Skin of body (tissue), 1 donor: ENCODE measurements at regions not wholly inside any gene's neighbourhood (a gene's known extent, or its start where the extent isn't known, plus 50 kb on each side); places are given as distances from the start of the nearest gene placed in this dataset.
"Not testable (repeated sequence)": the region's sequence is repeated elsewhere in the genome, so short reads cannot be mapped to it uniquely, and the experiment has no call there.

Source experiments
- DNase-seq: peaks from one replicate; lab custom pipeline; 2025; lab: John Stamatoyannopoulos, UW

DNA sequence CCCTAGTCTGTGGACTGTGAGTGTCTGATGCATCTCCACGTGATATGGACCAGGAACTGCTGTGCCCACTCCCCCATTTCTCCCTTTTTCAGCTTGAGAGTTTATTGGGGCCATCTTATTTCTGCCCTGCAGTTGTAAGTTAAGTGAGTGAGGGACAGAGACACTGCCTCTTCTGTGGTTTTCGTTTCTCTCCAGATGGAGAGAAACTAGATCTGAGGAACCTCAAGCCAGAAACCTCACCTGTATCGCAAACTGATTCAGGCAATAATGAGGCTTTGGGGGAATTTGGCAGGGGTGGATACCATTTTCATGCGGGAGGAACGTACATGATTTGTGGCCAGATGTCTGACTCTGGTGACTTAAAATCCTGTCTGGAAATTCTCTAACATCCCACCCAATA lies 641.7 kb downstream of the TNS3 start:
- no peak for DNase-seq

DNA sequence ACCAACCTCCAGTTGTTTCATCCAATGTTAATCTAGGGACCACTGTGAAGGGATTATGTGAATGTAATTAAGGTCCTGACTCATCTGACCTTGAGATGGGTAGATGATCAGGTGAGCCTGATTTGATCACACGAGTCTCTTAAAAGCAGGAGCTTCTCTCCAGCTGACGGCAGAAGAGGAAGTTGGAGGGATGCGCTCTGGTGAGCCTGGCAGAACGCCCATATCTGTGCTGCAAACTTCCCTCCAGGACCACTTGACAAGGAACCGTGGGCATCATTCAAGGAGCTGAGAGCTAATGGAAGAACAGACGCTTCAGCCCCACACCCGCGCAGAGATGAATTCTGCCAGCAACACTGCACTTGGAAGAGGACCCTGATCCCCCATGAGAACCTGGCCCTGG lies 642.4 kb downstream of the TNS3 start:
- no peak for DNase-seq

DNA sequence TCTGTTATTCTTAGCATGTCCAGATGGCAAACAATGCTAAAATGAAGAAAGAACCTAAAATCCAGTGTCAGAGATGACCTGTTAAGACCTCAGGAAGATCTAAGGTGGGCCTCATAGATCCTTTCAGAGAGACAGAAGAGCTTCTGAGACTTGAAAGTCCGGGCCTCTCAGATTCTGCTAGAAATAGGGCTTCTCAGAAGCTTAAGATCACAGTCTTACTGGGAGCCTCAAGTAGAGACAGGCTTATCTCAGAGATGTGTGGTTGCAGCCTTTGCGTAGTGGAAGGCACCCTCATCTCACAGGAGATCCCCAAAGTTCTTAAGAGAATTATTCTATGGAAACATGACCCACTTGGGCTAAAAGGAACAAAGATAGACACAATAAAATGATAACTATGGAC lies 642.8 kb downstream of the TNS3 start:
- DNase-seq = no peak

DNA sequence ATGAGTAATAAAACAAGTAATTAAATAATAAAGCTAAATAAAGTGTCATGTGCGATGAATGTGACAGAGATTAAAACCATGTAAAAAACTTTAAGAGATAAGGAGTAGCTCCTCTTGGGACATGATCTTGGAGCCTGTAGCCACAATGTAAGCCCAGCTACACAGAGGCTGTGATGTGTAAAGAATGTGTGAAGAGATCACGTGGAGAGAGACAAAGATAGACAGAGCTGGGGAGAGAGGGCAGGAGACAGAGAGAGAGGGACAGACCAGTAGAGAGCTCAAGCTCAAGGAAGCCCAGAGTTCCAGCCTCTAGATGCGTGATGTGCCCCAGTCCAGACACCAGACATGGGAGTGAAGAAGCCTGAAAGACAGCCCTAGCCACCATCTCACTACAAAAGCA lies 644.1 kb downstream of the TNS3 start:
- DNase-seq = no peak

DNA sequence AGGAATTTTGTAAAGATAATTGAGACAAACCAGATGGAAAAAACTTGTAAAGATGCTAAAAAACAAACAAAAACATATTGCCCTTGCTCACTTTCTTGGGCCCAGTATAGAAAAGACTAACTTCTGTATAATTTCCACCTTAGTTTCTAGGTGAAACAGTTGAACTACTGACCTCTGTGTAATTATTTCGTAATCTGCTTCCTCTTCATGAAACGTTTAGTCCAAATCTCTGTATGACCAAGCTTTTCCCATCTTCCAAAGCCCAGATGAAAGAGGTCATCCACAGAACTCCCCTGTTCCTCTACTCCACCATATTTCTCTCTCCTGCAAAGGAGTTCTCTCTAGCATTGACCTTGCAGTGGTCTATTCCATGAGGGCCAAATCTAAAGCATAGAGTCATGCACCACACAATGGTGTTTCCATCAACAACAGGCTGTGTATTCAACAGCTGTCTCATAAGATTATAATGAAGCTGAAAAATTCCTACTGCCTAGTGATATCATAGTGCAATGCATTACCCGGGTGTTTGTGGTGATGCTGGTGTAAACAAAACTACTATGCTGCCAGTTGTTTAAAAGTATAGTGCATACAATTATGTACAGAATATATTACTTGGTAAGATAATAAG lies 647.6 kb downstream of the TNS3 start:
- DNase-seq = no peak

DNA sequence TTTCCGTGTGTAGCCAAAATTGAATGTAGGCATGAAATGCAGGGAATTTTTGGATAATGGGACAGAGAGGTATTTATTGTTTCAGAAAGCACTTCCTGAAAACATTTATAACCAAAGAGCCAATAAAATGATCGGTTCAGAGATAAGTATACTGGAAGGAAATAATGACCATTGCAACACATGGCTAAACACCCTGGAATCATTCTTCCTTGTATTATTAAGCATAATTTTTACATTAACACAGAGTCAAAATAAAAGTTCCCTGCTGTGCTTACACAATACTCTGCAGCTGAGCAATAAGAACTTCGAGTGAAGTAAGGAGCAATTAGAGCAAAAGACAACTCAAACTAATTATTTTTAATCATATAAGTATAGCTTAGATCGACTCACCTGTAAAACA lies 648.3 kb downstream of the TNS3 start:
- DNase-seq = peak; percentile 54

DNA sequence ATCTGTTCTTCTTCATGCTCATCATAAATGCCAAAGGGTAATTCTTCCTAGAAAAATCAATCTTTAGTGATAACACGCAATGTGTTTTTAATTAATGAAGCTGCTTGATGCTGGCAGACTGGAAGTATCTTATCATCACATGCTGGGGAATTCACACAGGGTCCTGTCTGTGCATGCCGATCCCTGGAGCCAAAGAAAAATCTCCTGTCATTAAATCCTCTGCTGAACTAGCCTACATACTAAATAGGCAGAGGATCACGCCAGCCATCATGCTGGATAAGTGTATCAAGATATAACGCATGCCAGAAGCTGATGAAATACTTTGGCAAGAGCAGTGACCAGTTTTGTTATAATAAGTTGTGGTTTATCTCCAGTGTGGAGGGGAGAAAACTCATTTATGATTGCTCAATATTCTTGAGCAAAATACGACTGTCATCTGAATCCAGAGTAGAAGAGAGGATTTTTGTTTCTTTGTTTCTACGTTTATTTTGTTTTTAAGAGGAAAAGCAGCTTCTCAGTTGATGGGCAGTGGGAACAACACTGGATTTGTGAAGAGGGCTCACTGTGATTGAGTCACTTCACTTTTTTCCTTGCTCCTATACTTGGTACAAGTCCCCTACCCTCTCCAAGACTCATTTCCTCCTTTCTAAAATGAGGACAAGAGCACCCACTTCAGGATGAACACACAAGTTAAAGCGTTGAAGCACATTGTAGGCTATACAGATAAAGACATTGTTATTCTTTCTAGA lies 649.1 kb downstream of the TNS3 start:
- DNase-seq = peak; percentile 93

DNA sequence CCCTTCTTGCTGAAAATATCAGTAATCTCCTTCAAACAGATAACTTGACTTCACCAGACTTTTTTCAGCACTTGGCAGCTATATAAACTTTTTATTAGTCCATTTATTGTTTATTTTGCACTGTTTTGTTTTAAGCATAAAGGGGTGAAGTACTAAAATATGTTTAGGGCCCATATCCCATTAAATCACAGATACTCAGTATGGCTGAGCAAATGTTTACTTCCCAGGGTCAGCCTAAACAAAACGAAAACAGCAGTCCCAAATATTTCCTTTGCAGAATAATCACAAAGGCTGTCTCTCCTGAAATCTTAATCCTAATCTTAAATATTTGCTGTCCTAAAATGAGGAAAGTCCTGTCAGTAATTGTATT lies 649.6 kb downstream of the TNS3 start:
- no peak for DNase-seq

DNA sequence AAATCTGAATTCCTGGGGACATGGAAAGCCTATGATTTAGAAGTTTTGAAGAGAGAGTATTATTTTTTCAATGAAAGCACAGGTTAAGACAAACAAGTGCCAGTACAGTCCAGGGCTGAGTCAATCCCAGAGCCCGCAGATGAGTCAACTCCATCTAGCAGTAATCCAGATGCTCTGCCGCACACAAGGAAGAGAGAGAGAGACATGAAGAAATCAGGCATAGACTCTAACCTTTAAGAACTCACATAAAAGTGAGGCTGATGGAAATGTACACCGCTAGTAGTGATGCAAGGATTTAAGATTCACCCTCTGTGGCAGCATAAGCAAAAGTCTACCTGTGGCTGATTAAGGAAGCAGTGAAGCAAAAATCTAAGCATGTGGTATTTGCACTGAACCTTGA lies 651.5 kb downstream of the TNS3 start:
- no peak for DNase-seq

DNA sequence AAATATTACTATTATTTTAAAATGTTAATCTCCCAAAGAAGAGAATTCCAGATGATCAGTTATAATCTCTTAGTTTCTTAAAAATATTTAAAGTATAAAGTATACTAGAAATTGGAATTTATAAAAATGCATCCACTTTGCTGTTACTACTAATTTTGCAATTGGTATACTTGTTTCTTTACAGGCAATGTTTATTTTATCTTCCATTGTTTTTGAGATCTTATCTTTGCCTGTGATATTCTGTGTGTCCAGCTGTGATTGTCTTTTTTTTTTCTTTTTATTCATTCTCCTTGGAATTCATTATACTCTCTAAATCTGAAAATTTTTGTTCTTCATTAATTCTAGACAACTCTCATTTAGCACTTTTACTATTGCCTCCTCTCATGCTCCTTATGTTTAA lies 652.6 kb downstream of the TNS3 start:
- no peak for DNase-seq

DNA sequence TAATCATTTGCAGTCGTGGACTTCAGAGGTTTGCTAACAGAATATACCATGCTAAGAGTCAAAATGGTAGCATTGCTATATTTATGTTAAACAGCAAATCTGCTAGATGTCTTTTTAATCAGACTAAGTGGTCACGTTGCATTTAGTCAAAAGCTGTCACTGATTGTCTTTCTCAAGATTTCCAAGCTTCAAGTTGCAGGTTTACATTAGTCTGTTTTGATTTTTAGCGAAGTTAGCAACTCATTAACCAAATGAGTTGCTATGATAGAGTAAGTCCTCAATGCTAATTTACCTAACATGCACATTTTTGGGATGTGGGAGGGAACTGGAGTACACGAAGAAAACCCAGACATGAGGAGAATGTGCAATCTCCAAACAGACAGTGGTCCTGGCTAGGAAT lies 653.2 kb downstream of the TNS3 start:
- DNase-seq = no peak

DNA sequence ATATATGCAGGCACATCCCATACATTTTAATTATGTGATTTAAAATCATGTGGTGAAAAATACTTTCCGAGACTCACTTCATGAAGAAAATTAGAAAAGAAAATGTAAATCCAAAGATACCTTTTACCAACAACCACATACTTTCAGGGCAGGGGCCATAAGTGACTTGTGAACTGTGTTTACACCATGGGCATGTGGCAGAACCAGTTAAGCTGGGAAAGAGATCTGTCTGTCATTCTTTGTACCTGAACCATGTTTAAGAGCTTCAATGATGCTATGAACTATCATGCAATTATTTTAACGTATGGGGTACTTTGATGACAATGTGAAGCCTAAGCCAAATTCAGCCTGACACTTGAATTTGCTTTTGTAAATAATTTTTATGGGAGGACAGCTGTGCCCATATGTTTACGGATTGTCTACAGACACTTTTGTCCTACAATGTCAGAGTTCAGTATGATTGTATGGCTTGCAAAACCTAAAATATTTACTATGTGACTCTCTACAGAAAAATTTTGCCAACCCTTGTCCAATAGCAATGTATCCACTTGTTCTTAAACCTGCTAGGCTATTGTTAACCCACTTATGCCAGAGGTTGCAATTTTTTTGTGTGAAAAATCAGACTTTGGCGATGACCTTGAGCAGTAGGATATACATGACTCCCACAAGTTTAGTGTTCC lies 654.6 kb downstream of the TNS3 start:
- DNase-seq = no peak

DNA sequence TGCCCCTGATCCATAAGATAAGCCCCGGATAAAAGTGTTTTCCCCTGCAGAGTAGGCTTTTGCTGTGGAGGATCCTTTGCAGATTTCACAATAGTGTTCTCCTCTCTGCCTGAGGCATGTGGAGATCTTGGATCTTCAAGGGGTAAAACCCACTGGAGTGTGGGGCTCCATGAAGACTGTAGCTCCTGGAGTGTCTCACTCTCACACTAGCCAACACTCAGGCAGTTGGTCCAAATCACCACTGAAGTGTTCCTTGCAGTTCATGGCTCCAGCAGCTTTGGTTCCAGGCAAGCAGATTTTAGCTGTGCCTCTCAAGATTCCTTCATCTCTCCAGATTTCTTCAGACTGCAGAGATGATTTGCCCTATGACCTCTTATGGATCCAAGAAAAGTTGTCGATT lies 665.3 kb downstream of the TNS3 start:
- DNase-seq = no peak

DNA sequence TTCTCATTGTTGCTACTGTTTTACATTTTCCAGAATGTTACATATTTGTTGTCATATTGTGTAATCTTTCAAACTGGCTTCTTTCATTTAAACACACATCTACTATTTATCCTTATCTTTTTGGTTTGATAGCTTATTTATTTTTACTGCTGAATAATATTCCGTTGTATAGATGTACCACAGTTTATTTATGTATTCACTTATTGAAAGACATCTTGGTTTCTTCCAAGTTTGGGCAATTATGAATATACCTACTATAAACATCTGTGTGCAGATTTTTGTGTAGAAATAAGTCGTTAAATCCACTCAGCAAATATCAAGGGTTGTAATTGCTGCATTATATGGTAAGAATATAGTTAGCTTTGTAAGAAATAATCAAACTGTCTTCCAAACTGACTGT lies 669.2 kb downstream of the TNS3 start:
- no peak for DNase-seq

DNA sequence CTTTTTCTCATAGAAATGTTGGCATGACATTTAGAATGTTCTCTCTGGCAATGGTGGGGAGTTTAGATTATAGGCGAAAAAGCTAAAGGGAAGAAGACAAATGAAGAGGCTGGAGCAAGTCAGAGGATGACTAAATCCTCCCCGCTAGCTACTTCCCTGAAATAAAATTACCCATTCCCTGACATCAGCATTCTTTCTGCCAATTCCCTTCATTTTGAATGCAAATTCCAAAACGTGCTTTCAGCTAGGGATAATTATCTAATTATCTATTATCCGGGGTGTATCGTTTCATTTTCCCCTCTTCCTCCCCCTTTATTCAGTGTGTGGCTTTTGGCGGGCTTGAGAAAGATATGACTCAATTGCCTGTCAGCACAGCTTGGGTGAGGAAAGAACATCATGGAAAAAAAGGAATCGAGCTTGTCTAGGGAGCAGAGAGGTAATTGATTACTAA lies 672.3 kb downstream of the TNS3 start:
- DNase-seq = no peak

DNA sequence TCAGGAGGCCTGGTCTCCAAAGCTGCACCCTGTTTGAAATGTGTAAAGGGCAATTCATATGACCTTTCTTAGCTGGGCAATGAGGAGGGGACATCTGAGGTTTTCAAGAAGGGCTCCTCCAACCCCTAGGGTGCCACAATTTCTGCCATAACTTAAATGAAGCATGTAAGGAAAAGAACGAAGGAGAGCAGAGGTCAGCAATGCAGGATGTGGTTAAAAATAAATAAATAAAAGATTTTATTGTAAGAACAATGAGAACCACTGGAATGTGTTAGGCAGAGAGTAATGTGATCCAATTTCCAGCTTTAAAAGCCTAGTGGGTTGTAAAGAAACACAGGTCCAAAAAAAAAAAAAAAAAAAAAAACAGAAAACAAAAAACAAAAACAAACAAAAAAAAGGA lies 673.1 kb downstream of the TNS3 start:
- DNase-seq = no peak

DNA sequence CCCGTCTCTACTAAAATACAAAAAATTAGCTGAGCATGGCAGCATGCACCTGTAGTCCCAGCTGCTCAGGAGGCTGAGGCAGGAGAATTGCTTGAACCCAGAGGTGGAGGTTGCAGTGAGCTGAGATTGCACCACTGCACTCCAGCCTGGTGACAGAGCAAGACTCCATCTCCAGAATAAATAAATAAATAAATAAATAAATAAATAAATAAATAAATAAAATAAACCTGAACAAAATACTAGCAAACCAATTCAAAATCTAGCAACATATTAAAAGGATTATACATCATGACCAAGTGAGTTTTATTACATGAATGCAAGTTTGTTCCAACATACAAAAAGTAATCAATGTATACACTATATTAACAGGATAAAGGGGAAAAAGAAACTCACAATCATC lies 677.4 kb downstream of the TNS3 start:
- DNase-seq = not testable (repeated sequence)

DNA sequence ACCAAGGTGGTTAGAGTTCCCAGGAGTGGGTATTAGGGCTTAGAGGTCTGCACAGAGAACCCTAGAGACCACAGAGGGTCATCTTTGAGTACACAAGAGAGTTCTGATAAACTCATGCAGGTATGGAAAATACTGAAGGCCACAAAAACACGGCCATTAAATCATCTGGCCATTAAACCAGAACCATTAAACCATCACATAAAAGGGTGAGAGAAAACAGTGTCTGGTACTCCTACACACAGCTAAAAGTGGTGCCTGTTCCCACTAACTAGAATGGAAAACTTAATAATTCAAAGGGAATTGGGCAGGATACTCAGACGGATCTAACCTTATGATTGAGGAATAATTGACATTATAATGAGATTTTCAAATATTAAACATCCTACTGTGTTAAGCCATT lies 679.4 kb downstream of the TNS3 start:
- no peak for DNase-seq

DNA sequence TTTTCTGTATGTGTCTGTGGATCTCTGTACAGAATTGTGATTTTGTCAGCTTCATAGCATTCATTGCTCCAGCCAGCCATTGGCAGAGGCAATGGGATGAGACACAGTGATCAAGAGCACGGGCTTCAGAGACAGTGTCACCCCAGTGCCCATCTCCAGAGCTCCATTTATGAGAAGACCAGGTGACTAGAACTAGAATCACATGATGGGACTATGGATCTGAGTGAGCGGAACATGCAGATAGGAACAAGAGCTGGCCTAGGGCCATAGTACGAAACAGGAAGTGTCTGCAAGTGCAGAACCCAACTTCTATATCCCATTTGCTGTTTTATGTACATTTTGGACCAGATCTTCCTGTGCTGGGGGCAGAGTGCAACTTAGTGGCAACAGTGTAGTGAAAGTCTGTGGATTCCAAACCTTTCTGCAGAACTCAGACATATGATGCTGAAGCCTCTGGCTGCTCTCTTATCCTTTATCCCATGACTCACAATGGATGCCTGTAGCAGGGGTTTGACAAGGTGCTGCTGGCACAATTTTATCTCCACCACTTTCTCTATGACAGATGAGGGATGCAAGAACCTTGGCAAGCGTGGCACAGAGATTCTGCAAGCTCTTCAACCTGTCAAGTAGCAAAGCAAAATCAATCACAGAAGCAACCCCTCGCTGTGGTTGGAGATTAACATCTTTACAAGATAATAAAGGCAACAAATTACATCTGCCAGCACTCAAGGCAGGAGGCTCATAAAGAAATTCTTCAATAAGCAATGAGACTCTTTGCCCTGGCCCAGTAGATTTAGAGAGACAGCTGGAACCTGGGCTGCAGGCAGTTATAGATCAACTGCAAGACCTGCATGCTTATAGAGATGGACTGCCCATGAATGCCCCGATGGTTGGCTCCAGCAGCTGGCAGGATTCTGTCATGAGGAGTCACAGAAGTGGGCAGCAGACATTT lies 681.3 kb downstream of the TNS3 start:
- no peak for DNase-seq

DNA sequence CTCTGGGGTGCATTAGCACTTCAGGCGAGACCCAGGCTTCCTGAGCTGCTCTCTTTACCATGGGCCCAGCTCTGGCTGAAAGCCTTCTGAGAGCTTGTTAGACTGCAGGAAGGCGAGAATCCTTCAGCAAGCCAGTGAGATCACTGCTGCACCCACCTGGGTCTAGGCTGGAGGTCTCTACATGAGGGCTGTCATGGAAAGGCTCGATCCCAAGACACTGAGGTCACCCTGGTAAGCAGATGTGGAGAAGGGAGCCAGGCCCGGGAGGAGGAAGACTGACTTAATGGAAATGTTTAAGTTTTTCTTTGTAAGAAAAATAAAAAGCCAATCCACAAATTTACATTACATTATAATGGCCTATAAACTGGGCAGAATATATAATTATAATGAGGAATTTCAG lies 684.5 kb downstream of the TNS3 start:
- DNase-seq = no peak

DNA sequence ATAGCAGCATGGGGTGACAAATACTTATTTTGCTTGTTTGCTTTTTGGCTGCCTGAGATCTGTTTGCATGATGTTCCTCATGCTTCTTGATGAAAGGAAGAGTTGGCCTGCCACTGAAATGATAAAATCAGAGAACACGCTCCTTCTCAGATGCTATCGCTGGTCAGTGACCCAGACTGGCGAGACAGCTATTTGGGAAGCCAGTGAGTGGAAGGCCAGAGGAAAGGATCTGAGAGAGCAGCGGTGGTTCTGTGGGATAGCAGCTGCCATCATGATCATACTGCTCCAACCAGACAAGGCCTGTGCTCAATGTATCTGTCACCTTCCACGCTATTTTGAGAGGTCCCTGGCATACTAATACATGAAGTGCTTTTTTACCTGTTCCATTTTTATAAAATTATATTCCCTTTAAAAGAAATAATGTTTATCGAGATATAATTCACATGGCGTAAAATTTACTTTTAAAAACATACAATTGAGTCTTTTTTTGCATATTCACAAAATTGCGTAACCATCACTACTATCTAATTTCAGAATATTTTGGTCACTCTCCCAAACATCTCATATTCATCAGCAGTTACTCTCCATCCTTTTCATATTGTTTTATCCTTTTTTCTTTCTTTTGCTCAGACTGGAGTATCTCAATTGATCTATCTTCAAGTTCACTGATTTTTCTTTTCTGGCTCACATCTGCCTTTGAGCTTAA lies 695.1 kb downstream of the TNS3 start:
- DNase-seq = no peak
